ENCODE measurements at regions not wholly inside any gene's neighbourhood (a gene's known extent, or its start where the extent isn't known, plus 50 kb on each side); places are given as distances from the start of the nearest gene placed in this dataset.
"Not testable (repeated sequence)": the region's sequence is repeated elsewhere in the genome, so short reads cannot be mapped to it uniquely, and the experiment has no call there.

GRCh38 chr7:65080799-65081668 lies 74.5 kb upstream of the ERV3-1 start:
- H3K4me1 ChIP-seq (ENCODE audit: control insufficient read depth in 2 of 3, insufficient read depth in 2 of 3, low read depth in 1 of 3, low read length in 3 of 3); H3K36me3 ChIP-seq (ENCODE audit: control insufficient read depth in 2 of 3, insufficient read depth in 3 of 3, low read length in 3 of 3); intact Hi-C loops (cut with DNase I); H3K27me3 ChIP-seq (ENCODE audit: control insufficient read depth, insufficient read depth, low read length); H3K9me3 ChIP-seq (ENCODE audit: control insufficient read depth in 2 of 3, insufficient read depth in 1 of 3, low read length in 3 of 3); FAIRE-seq: not testable (repeated sequence)
- Histone ChIP-seq H3K4me3 (ENCODE audit: low read length in 3 of 3) (peak overlapping the region; percentile 79 to 85 (median 82)), H3K9ac (ENCODE audit: low read length in 3 of 3) (peak overlapping the region; percentile 48 to 68 (median 61)), H3K27ac (ENCODE audit: low read depth in 2 of 2, low read length in 2 of 2) (peak overlapping the region; percentile 82 to 84)
- DNase-seq = peak; percentile 95 to 99 (median 97)

- H3K4me3 ChIP-seq (ENCODE audit: low read length in 3 of 3); H3K27ac ChIP-seq (ENCODE audit: low read depth in 2 of 2, low read length in 2 of 2); DNase-seq; H3K36me3 ChIP-seq (ENCODE audit: control insufficient read depth in 2 of 3, insufficient read depth in 3 of 3, low read length in 3 of 3); H3K4me1 ChIP-seq (ENCODE audit: control insufficient read depth in 2 of 3, insufficient read depth in 2 of 3, low read depth in 1 of 3, low read length in 3 of 3); intact Hi-C loops (cut with DNase I); FAIRE-seq; H3K9me3 ChIP-seq (ENCODE audit: control insufficient read depth in 2 of 3, insufficient read depth in 1 of 3, low read length in 3 of 3); H3K27me3 ChIP-seq (ENCODE audit: control insufficient read depth, insufficient read depth, low read length); H3K9ac ChIP-seq (ENCODE audit: low read length in 3 of 3): not testable (repeated sequence)
Observed at GRCh38 chr7:65074959-65075358, 68.5 kb upstream of the ERV3-1 start.

GRCh38 chr7:65073160-65073559 lies 66.7 kb upstream of the ERV3-1 start:
- H3K9me3 ChIP-seq (ENCODE audit: control insufficient read depth in 2 of 3, insufficient read depth in 1 of 3, low read length in 3 of 3); H3K9ac ChIP-seq (ENCODE audit: low read length in 3 of 3); FAIRE-seq; H3K27ac ChIP-seq (ENCODE audit: low read depth in 2 of 2, low read length in 2 of 2); H3K4me1 ChIP-seq (ENCODE audit: control insufficient read depth in 2 of 3, insufficient read depth in 2 of 3, low read depth in 1 of 3, low read length in 3 of 3); intact Hi-C loops (cut with DNase I); H3K4me3 ChIP-seq (ENCODE audit: low read length in 3 of 3); DNase-seq; H3K36me3 ChIP-seq (ENCODE audit: control insufficient read depth in 2 of 3, insufficient read depth in 3 of 3, low read length in 3 of 3); H3K27me3 ChIP-seq (ENCODE audit: control insufficient read depth, insufficient read depth, low read length): not testable (repeated sequence)

GRCh38 chr7:65071854-65072431 lies 65.5 kb upstream of the ERV3-1 start:
- H3K4me1 ChIP-seq (ENCODE audit: control insufficient read depth in 2 of 3, insufficient read depth in 2 of 3, low read depth in 1 of 3, low read length in 3 of 3); H3K36me3 ChIP-seq (ENCODE audit: control insufficient read depth in 2 of 3, insufficient read depth in 3 of 3, low read length in 3 of 3); H3K9ac ChIP-seq (ENCODE audit: low read length in 3 of 3); H3K4me3 ChIP-seq (ENCODE audit: low read length in 3 of 3); H3K27ac ChIP-seq (ENCODE audit: low read depth in 2 of 2, low read length in 2 of 2); FAIRE-seq; intact Hi-C loops (cut with DNase I); H3K9me3 ChIP-seq (ENCODE audit: control insufficient read depth in 2 of 3, insufficient read depth in 1 of 3, low read length in 3 of 3); H3K27me3 ChIP-seq (ENCODE audit: control insufficient read depth, insufficient read depth, low read length); DNase-seq: not testable (repeated sequence)

- H3K27me3 ChIP-seq (ENCODE audit: control insufficient read depth, insufficient read depth, low read length); H3K27ac ChIP-seq (ENCODE audit: low read depth in 2 of 2, low read length in 2 of 2); H3K9me3 ChIP-seq (ENCODE audit: control insufficient read depth in 2 of 3, insufficient read depth in 1 of 3, low read length in 3 of 3); intact Hi-C loops (cut with DNase I); DNase-seq; H3K4me1 ChIP-seq (ENCODE audit: control insufficient read depth in 2 of 3, insufficient read depth in 2 of 3, low read depth in 1 of 3, low read length in 3 of 3); H3K36me3 ChIP-seq (ENCODE audit: control insufficient read depth in 2 of 3, insufficient read depth in 3 of 3, low read length in 3 of 3); H3K9ac ChIP-seq (ENCODE audit: low read length in 3 of 3); FAIRE-seq; H3K4me3 ChIP-seq (ENCODE audit: low read length in 3 of 3): not testable (repeated sequence)
Observed at GRCh38 chr7:65069476-65069875, 63.0 kb upstream of the ERV3-1 start.

GRCh38 chr7:65062566-65062965 lies 56.1 kb upstream of the ERV3-1 start:
- H3K4me1 ChIP-seq (ENCODE audit: control insufficient read depth in 2 of 3, insufficient read depth in 2 of 3, low read depth in 1 of 3, low read length in 3 of 3); H3K9me3 ChIP-seq (ENCODE audit: control insufficient read depth in 2 of 3, insufficient read depth in 1 of 3, low read length in 3 of 3); H3K27ac ChIP-seq (ENCODE audit: low read depth in 2 of 2, low read length in 2 of 2); FAIRE-seq; DNase-seq; intact Hi-C loops (cut with DNase I); H3K36me3 ChIP-seq (ENCODE audit: control insufficient read depth in 2 of 3, insufficient read depth in 3 of 3, low read length in 3 of 3); H3K4me3 ChIP-seq (ENCODE audit: low read length in 3 of 3); H3K27me3 ChIP-seq (ENCODE audit: control insufficient read depth, insufficient read depth, low read length); H3K9ac ChIP-seq (ENCODE audit: low read length in 3 of 3): not testable (repeated sequence)

- H3K9me3 ChIP-seq (ENCODE audit: control insufficient read depth in 2 of 3, insufficient read depth in 1 of 3, low read length in 3 of 3); DNase-seq; intact Hi-C loops (cut with DNase I); H3K4me3 ChIP-seq (ENCODE audit: low read length in 3 of 3); FAIRE-seq; H3K4me1 ChIP-seq (ENCODE audit: control insufficient read depth in 2 of 3, insufficient read depth in 2 of 3, low read depth in 1 of 3, low read length in 3 of 3); H3K27me3 ChIP-seq (ENCODE audit: control insufficient read depth, insufficient read depth, low read length); H3K9ac ChIP-seq (ENCODE audit: low read length in 3 of 3); H3K27ac ChIP-seq (ENCODE audit: low read depth in 2 of 2, low read length in 2 of 2); H3K36me3 ChIP-seq (ENCODE audit: control insufficient read depth in 2 of 3, insufficient read depth in 3 of 3, low read length in 3 of 3): not testable (repeated sequence)
Observed at GRCh38 chr7:65059247-65059646, 52.8 kb upstream of the ERV3-1 start.

All from kidney (tissue), 10 donors.